Mesothelial cell of epicardium (in vitro differentiated cells): ENCODE measurements at regions not wholly inside any gene's neighbourhood (a gene's known extent, or its start where the extent isn't known, plus 50 kb on each side); places are given as distances from the start of the nearest gene placed in this dataset.
"Not testable (repeated sequence)": the region's sequence is repeated elsewhere in the genome, so short reads cannot be mapped to it uniquely, and the experiment has no call there.

Experiments used
- DNase-seq, 2 experiments: peaks; one replicate each; pipeline ENCODE4 v3.0.0; 2021; ENCODE audit warnings: low spot score in 2 of 2; ENCODE audit not compliant: unreplicated experiment in 2 of 2
- H3K27ac Mint-ChIP-seq: 2 replicates; pipeline ENCODE4 v1.8.0; 2021; ENCODE audit warnings: mixed read lengths
- H3K27me3 Mint-ChIP-seq: 2 replicates; pipeline ENCODE4 v1.8.0; 2021; ENCODE audit warnings: low read depth, mixed read lengths
- H3K36me3 Mint-ChIP-seq: 2 replicates; pipeline ENCODE4 v1.8.0; 2021; ENCODE audit warnings: mixed read lengths
- H3K4me1 Mint-ChIP-seq: 2 replicates; pipeline ENCODE4 v1.8.0; 2021; ENCODE audit warnings: mixed read lengths
- H3K4me3 Mint-ChIP-seq: 2 replicates; pipeline ENCODE4 v1.8.0; 2021; ENCODE audit warnings: mild to moderate bottlenecking, moderate library complexity, mixed read lengths
- H3K9me3 Mint-ChIP-seq: 2 replicates; pipeline ENCODE4 v1.8.0; 2021; ENCODE audit warnings: mixed read lengths
- CTCF ChIP-seq: fragments of 200-600 bp; sonication (generic); IDR thresholded peaks from one replicate; pipeline ENCODE4 v1.5.0; 2021; ENCODE audit warnings: antibody characterized with exemption; ENCODE audit not compliant: unreplicated experiment

- H3K4me3 Mint-ChIP-seq = no peak overlapping the region
- H3K27ac Mint-ChIP-seq = no peak overlapping the region
- H3K9me3 Mint-ChIP-seq = peaks cover 11% of the 10 kb centered on the region
- no peaks in the 10 kb centered on the region for H3K4me1 Mint-ChIP-seq
- no peak for TF ChIP-seq CTCF
- DNase-seq = no peak
- H3K36me3 Mint-ChIP-seq = no peaks in the 10 kb centered on the region
- no peaks in the 10 kb centered on the region for H3K27me3 Mint-ChIP-seq
Measured at GRCh38 chr6:12624142-12624837, 92.3 kb upstream of the PHACTR1 start.

GRCh38 chr6:12627053-12627452 is 89.5 kb upstream of the PHACTR1 start:
- Mint-ChIP-seq H3K4me1 (no peaks in the 10 kb centered on the region), H3K36me3 (no peaks in the 10 kb centered on the region), H3K9me3 (peaks cover 8% of the 10 kb centered on the region), H3K27me3 (no peaks in the 10 kb centered on the region), H3K4me3 (no peak overlapping the region), H3K27ac (no peak overlapping the region)
- DNase-seq = no peak
- TF ChIP-seq CTCF = no peak

- DNase-seq = no peak
- H3K27me3 Mint-ChIP-seq = no peaks in the 10 kb centered on the region
- no peaks in the 10 kb centered on the region for H3K4me1 Mint-ChIP-seq
- H3K27ac Mint-ChIP-seq = no peak overlapping the region
- H3K4me3 Mint-ChIP-seq = no peak overlapping the region
- no peak for TF ChIP-seq CTCF
- H3K36me3 Mint-ChIP-seq = no peaks in the 10 kb centered on the region
- peaks cover 8% of the 10 kb centered on the region for H3K9me3 Mint-ChIP-seq
Measured at GRCh38 chr6:12628327-12628726, 88.2 kb upstream of the PHACTR1 start.

- Mint-ChIP-seq H3K9me3 (peaks cover 14% of the 10 kb centered on the region), H3K4me1 (peaks cover 10% of the 10 kb centered on the region)
- not testable (repeated sequence) for H3K27ac Mint-ChIP-seq, H3K36me3 Mint-ChIP-seq, H3K4me3 Mint-ChIP-seq, H3K27me3 Mint-ChIP-seq, DNase-seq
Measured at GRCh38 chr6:12633746-12634145, 82.8 kb upstream of the PHACTR1 start.

GRCh38 chr6:12635375-12635774 is 81.2 kb upstream of the PHACTR1 start:
- no peak overlapping the region for H3K27ac Mint-ChIP-seq
- H3K4me1 Mint-ChIP-seq = peaks cover 10% of the 10 kb centered on the region
- H3K36me3 Mint-ChIP-seq = no peaks in the 10 kb centered on the region
- H3K4me3 Mint-ChIP-seq = no peak overlapping the region
- H3K27me3 Mint-ChIP-seq = no peaks in the 10 kb centered on the region
- no peak for TF ChIP-seq CTCF
- peaks cover 14% of the 10 kb centered on the region for H3K9me3 Mint-ChIP-seq
- no peak for DNase-seq

GRCh38 chr6:12635813-12636212 is 80.8 kb upstream of the PHACTR1 start:
- H3K27ac Mint-ChIP-seq = no peak overlapping the region
- H3K36me3 Mint-ChIP-seq = no peaks in the 10 kb centered on the region
- peaks cover 10% of the 10 kb centered on the region for H3K4me1 Mint-ChIP-seq

More at GRCh38 chr6:12635813-12636212, 80.8 kb upstream of the PHACTR1 start:
- Mint-ChIP-seq H3K4me3 (no peak overlapping the region), H3K27me3 (no peaks in the 10 kb centered on the region), H3K9me3 (peaks cover 18% of the 10 kb centered on the region)
- no peak for TF ChIP-seq CTCF
- DNase-seq = no peak
